ENCODE measurements at regions not wholly inside any gene's neighbourhood (a gene's known extent, or its start where the extent isn't known, plus 50 kb on each side); places are given as distances from the start of the nearest gene placed in this dataset.
"Not testable (repeated sequence)": the region's sequence is repeated elsewhere in the genome, so short reads cannot be mapped to it uniquely, and the experiment has no call there.

DNA sequence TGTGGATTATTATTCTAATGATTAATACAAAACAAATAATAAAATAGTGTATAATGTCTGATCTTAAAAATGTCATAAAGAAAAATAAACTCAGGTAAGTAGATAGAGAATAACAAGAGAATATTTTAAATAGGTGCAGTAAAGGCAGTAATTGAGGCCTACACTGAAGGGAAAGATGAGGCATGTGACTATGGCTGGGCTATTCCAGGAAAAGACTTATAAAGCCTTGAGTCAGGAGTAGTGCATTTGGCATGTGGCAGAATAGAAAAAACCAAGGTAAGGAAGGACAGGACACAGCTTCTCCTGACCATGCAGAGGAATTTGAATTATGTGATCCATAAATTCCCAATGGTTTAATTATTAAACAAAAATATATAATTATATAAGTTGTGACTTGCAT, 215.6 kb upstream of the C1QTNF3 start:
- in situ Hi-C loops (cut with MboI; ENCODE audit: low sequenced_read_pairs), result not testable (repeated sequence)

GRCh38 chr5:34261020-34261419, 218.0 kb upstream of the C1QTNF3 start:
- in situ Hi-C loops (cut with MboI; ENCODE audit: low sequenced_read_pairs), result not testable (repeated sequence)

- in situ Hi-C loops (cut with MboI; ENCODE audit: low sequenced_read_pairs), result not testable (repeated sequence)
Measured at GRCh38 chr5:34266151-34266550, 223.1 kb upstream of the C1QTNF3 start.

DNA sequence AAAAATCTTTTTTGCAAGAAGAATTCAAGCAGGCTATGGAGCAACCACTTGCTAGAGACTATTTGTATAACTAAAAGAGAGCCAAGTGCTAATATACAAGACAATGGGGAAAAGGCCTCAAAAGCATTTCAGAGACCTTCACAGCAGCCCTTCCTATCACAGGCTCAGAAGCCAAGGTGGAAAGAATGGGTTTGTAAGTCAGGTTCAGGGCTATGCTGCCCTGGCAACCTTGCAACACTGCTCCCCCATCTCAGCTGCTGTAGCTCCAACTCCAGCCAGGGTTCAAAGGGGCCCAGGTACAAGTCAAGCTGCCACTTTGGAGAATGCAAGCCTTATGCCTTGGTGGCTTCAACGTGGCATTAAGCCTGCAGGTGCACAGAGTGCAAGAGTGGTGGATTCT, 253.7 kb upstream of the C1QTNF3 start:
- in situ Hi-C loops (cut with MboI; ENCODE audit: low sequenced_read_pairs), result not testable (repeated sequence)

GRCh38 chr5:34329201-34329600, 286.2 kb upstream of the C1QTNF3 start:
- in situ Hi-C loops (cut with MboI; ENCODE audit: low sequenced_read_pairs), result not testable (repeated sequence)

DNA sequence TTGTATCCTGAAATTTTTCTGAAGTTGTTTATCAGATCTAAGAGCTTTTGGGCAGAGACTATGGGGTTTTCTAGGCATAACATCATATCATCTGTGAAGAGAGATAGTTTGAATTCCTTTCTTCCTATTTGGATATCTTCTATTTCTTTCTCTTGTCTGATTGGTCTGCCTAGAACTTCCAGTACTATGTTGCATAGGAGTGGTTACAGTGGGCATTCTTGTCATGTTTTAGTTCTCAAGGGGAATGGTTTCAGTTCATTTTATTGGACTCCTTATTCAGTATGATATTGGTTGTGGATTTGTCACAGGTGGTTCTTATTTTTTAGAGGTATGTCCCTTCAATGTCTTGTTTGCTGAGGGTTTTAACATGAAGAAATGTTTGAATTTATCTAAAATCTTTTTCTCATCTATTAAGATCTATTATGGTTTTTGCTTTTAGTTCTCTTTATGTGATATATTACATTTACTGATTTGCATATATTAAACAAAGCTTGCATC, 286.6 kb upstream of the C1QTNF3 start:
- in situ Hi-C loops (cut with MboI; ENCODE audit: low sequenced_read_pairs), result not testable (repeated sequence)

DNA sequence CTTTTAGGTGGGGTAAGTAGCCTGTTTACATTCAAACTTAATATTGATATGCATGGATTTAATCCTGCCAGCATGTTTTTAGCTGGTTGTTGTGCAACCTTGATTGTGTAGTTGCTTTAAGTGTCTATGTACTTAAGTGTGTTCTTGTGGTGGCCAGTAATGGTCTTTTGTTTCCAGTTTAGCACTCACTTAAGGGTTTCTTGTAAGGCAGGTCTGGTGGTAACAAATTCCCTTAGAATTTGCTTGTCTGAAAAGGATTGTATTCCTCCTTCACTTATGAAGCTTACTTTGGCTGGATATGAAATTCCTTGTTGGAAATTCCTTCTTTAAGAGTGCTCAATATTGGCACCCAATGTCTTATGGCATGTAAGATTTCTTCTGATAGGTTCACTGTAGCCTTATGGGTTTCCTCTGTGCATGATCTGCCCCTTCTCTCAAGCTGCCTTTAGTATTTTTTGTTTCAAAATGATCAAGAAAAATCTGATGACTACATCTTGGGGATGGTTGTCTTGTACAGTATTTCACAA, 289.0 kb upstream of the C1QTNF3 start:
- in situ Hi-C loops (cut with MboI; ENCODE audit: low sequenced_read_pairs), result not testable (repeated sequence)

GRCh38 chr5:34339408-34340001, 296.5 kb upstream of the C1QTNF3 start:
- in situ Hi-C loops (cut with MboI; ENCODE audit: low sequenced_read_pairs), result not testable (repeated sequence)

DNA sequence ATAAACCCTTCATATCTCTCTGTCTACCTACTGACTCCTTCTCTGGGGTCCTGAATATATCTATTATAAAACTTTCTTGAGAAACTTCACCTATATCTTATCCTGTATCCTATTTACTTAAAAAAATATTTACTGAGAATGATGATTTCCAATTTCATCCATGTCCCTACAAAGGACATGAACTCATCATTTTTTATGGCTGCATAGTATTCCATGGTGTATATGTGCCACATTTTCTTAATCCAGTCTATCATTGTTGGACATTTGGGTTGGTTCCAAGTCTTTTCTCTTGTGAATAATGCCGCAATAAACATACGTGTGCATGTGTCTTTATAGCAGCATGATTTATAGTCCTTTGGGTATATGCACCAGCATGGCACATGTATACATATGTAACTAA, 301.7 kb upstream of the RAI14 start:
- in situ Hi-C loops (cut with MboI; ENCODE audit: low sequenced_read_pairs), result not testable (repeated sequence)

DNA sequence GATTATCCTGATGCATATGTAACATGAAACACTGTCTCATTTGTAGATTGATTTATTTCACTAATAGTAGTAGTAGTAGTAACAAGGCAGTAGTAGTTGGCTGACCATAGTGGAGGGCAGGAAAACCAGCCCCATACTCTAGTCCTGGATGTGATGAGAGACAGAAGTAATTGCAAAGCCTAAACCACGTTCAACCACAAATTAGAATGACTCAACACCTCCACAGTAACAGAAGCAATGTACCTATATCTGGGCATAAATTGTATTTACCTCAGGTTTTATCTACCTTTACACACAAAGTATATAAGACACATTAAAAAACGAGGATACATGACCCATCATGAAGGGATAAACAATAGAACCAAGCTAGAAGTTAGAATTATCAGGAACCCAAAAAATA, 284.7 kb upstream of the RAI14 start:
- in situ Hi-C loops (cut with MboI; ENCODE audit: low sequenced_read_pairs), result not testable (repeated sequence)

GRCh38 chr5:34371817-34372216, 284.3 kb upstream of the RAI14 start:
- in situ Hi-C loops (cut with MboI; ENCODE audit: low sequenced_read_pairs), result not testable (repeated sequence)

- in situ Hi-C loops (cut with MboI; ENCODE audit: low sequenced_read_pairs), result not testable (repeated sequence)
Measured at GRCh38 chr5:34372739-34373138, 283.4 kb upstream of the RAI14 start.

GRCh38 chr5:34377651-34378050, 278.5 kb upstream of the RAI14 start:
- in situ Hi-C loops (cut with MboI; ENCODE audit: low sequenced_read_pairs), result not testable (repeated sequence)

DNA sequence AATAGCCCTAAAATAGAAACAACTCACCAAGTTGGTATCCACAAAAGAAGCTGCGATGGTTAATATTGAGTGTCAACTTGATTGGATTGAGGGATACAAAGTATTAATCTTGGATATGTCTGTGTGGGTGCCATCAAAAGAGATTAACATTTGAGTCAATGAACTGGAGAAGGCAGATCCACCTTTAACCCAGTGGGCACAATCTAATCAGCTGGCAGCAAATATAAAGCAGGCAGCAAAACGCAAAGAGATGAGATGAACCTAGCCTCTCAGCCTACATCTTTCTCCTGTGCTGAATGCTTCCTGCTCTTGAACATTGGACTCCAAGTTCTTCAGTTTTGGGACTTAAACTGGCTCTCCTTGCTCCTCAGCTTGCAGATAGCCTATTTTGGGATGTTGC, 277.6 kb upstream of the RAI14 start:
- in situ Hi-C loops (cut with MboI; ENCODE audit: low sequenced_read_pairs), result not testable (repeated sequence)

- in situ Hi-C loops (cut with MboI; ENCODE audit: low sequenced_read_pairs), result not testable (repeated sequence)
Measured at GRCh38 chr5:34388754-34389153, 267.4 kb upstream of the RAI14 start.

- in situ Hi-C loops (cut with MboI; ENCODE audit: low sequenced_read_pairs), result no loop called here
Measured at GRCh38 chr5:34409373-34409772, 246.8 kb upstream of the RAI14 start.

- in situ Hi-C loops (cut with MboI; ENCODE audit: low sequenced_read_pairs), result no loop called here
Measured at GRCh38 chr5:34410411-34411139, 245.6 kb upstream of the RAI14 start.

DNA sequence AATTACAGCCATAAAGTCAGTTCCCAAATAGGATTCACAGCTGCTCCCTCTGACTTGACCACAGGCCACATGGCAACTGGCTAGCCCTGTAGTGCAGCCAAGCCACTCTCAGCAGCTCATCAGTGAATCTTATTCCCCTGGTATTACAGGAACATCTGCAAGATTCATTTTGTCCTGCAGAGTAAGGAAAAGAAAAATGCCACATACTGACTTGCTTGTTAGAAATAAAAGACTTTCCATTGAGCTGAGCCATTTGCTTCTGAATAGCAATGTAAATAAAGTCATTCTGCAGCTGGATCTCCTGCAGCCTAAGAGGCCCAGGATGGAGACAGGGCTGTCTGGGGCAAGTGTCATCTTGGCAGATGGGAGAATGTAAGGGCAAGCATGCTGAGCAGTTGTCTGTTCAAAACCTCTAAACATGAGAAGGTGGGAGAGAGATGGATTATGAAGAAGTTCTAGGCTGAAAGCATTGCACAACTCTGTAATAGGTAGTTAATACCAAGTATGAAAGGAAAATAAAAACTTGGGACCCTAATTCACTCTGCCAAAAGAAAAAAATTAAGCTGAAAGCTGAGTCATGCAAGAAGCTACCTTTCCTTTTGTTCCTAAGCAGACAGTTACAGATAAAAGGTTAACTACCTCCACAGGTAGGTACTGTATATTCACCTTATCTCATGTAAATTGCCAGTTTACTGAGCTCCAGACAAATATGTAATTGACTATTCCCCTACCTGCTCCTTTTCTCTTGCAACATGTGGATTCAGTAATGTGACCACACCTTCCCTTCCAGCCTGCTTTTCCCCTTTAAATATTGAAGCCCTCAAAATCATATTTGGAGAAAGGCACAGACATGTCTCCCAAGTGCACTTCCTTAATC, 244.4 kb upstream of the RAI14 start:
- in situ Hi-C loops (cut with MboI; ENCODE audit: low sequenced_read_pairs), result no loop called here

GRCh38 chr5:34412736-34413135, 243.4 kb upstream of the RAI14 start:
- in situ Hi-C loops (cut with MboI; ENCODE audit: low sequenced_read_pairs), result no loop called here

- in situ Hi-C loops (cut with MboI; ENCODE audit: low sequenced_read_pairs), result no loop called here
Measured at GRCh38 chr5:34415559-34416198, 240.4 kb upstream of the RAI14 start.

- in situ Hi-C loops (cut with MboI; ENCODE audit: low sequenced_read_pairs), result no loop called here
Measured at GRCh38 chr5:34416501-34417008, 239.6 kb upstream of the RAI14 start.
